GM19468 (cell line): ENCODE measurements at regions not wholly inside any gene's neighbourhood (a gene's known extent, or its start where the extent isn't known, plus 50 kb on each side); places are given as distances from the start of the nearest gene placed in this dataset.
"Not testable (repeated sequence)": the region's sequence is repeated elsewhere in the genome, so short reads cannot be mapped to it uniquely, and the experiment has no call there.

ENCODE experiments used
- ATAC-seq: cut with Tn5 transposase; IDR thresholded peaks from one replicate; pipeline ENCODE4 v1.9.1; 2021; ENCODE audit warnings: mild to moderate bottlenecking, moderate library complexity, moderate number of reproducible peaks; ENCODE audit not compliant: unreplicated experiment; ENCODE audit errors: extremely low read depth

DNA sequence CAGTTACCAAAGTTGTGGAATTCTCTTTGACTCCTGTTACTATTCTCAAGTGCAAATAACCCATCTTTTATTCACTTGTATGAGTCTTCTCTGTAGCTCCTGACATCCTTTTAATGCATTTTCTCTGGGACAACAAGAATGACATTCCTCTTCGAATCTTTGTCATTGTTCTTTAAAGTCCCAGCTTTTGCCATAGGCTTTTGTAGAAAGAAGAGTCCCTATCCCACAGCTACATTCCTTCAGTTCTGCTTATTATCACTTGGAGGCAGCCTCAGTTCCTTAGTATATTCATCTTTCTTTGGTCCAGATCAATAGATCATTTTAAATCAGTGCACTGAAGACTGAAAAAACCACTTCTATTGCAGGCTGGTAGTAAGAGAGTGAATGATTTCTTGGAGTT is 560.2 kb downstream of the DACH1 start:
- no peak for ATAC-seq

GRCh38 chr13:71304861-71305260 is 562.1 kb downstream of the DACH1 start:
- no peak for ATAC-seq

DNA sequence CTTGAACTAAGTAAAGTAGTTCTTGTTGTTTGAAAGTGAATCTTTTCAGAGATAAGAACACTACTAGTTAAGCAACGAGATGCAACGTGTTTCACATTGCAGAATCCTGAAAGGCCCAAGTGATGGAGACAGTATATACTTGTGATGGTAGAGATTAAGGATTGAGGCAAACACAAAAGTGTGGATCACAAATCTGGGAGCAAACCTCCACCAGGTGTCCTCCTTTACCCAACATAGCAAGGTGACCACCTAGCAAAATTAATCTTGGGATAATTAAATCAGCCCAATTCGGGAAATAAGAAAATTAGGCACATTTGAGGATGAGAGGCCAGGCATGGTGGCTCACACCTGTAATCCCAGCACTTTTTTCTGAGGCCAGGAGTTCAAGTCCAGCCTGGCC is 563.9 kb downstream of the DACH1 start:
- no peak for ATAC-seq

DNA sequence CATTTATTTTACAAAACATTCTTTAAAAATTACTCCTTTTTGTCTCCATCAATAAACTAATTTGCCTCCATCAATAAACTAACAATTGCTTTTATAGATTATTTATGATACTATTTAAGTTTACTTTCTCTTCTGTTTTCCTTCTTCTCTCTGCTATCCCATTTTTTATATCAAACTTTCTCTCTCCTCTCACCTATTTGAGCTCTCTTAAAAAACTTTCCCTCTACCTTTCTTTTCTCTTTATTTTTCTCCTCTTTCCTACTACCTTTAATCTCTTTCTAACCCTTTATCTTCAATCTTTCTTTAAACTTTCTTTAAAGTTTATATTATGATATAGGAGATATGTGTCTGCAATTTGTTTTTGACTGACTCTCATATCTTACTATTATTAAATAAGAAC is 566.4 kb downstream of the DACH1 start:
- ATAC-seq, result no peak

GRCh38 chr13:71291842-71292146 is 575.2 kb downstream of the DACH1 start:
- no peak for ATAC-seq

- ATAC-seq, result peak; percentile 83
Measured at GRCh38 chr13:71290963-71291841, 575.8 kb downstream of the DACH1 start.

DNA sequence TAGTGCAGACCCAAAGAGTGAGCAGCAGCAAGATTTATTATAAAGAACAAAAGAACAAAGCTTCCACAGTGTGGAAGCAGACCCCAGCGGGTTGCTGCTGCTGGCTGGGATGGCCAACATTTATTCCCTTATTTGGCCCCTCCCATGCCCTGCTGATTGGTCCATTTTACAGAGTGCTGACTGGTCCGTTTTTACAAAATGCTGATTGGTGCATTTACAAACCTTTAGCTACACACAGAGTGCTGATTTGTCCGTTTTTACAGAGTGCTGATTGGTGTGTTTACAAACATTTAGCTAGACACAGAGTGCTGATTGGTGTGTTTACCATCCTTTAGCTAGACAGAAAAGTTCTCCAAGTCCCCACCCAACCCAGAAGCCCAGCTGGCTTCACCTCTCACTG is 577.0 kb downstream of the DACH1 start:
- not testable (repeated sequence) for ATAC-seq

DNA sequence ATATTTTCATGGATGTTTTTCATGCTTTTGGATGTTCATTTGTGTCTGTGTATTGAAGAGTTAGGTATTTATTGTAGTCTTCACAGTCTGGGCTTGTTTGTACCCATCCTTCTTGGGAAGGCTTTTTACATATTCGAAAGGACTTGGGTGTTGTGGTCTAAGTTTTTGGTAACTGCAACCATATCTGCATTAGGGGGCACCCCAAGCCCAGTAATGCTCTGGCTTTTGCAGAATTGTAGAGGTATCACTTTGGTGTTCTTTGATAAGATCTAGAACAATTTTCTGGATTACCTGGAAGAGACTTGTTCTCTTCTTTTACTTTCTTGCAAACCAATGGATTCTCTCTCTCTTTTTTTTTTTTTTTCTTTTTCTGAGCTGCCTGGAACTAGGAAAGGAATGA is 581.3 kb downstream of the DACH1 start:
- no peak for ATAC-seq

- ATAC-seq, result no peak
Measured at GRCh38 chr13:71278512-71278911, 588.5 kb downstream of the DACH1 start.

GRCh38 chr13:71274923-71275608 is 591.9 kb downstream of the DACH1 start:
- ATAC-seq, result no peak

- ATAC-seq, result no peak
Measured at GRCh38 chr13:71261256-71261655, 605.7 kb downstream of the DACH1 start.

- no peak for ATAC-seq
Measured at GRCh38 chr13:71260246-71260645, 606.8 kb downstream of the DACH1 start.

GRCh38 chr13:71255633-71256032 is 611.4 kb downstream of the DACH1 start:
- ATAC-seq, result no peak

- no peak for ATAC-seq
Measured at GRCh38 chr13:71254384-71254783, 612.6 kb downstream of the DACH1 start.

DNA sequence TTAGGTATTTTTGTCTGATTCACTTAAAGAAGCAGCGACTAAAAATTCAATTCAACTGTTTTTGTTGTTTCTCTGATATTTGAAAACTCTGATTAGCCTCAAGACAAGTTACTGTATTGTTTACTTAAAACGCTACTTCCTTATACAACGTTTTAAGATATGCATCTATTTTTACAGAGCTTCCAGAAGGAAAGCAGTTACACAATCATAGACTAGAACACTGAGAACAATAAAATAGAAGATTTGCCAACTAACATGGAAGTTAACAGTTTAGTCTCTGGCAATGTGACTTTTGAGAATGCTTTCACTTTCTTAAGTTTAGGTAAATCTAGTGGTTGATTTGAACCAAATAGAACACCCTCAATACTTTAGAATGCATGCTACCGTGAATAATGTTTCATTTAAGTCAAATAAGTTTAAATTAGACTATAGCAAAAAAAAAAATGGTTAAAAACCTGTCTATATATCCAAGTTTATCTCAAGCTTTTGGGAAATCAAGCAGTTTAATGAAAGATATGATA is 614.8 kb downstream of the DACH1 start:
- no peak for ATAC-seq

GRCh38 chr13:71251292-71251951 is 615.6 kb downstream of the DACH1 start:
- no peak for ATAC-seq

- no peak for ATAC-seq
Measured at GRCh38 chr13:71249011-71249410, 618.0 kb downstream of the DACH1 start.

DNA sequence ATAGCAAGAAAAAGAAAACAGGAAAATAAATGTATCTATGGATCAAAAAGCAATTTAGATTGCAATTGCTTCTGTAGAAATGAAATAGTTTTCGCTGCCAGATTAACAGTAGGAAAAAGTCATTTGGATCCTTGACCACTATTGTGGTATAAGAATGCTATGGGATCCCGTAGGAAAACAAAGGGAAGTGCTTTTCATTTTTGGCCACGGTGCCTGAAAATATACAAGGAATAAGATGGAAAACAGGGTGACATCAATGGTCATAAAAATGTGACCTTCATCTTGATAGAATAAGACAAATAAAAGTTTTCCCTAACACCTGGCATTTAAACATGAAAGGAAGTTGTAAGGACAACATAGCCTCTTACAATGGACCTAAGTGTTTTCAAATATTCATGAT is 622.8 kb downstream of the DACH1 start:
- ATAC-seq, result no peak

DNA sequence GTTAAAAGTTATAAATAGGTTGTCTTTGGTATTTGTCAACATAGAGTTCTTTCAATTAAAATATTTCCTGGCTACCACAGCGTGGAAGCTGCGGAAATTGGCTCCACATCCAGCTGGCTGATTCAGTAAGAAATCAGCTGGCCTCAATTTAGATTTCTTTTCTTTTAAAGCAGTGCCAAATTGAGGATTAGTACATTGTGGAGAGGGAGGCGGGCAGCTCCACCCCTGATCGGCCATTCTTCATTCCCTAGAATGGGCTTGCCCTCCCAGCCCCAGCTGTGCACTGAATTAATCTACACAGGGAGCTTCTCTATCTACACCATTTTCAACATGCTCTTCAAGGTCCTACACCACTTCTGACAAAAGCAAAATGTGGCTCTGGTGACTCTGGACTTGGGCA is 624.8 kb downstream of the DACH1 start:
- no peak for ATAC-seq

GRCh38 chr13:71240911-71241310 is 626.1 kb downstream of the DACH1 start:
- no peak for ATAC-seq

DNA sequence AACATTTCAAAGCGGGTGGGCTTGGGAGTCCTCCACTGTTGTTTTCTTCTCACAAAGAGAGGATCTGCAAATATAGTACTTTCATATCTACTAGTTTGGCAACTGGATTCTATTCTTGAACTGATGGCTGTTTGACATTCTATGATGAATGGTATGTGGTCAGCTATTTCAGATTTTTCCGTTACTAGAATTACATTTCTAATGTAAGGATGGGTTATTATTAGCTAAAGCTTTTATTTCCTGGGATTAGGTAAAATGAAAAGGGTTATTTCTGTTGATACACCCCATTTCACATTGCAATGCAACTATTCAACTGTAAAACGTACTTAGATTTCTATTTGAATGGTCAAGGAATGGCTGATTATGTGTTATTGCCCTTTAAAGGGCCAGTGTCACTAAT is 629.7 kb downstream of the DACH1 start:
- no peak for ATAC-seq
